ENCODE measurements at regions not wholly inside any gene's neighbourhood (a gene's known extent, or its start where the extent isn't known, plus 50 kb on each side); places are given as distances from the start of the nearest gene placed in this dataset.

- Histone ChIP-seq H3K4me3 (ENCODE audit: low read depth, low read length) (no peak overlapping the region), H3K36me3 (ENCODE audit: control insufficient read depth, insufficient read depth, low read length) (no peaks in the 10 kb centered on the region), H3K27me3 (ENCODE audit: control insufficient read depth, insufficient read depth, low read length) (no peaks in the 10 kb centered on the region)
- TF ChIP-seq CTCF (IDR thresholded peaks at IDR 0.05; ENCODE audit: insufficient read depth, low read length, severe bottlenecking), result no peak
- DNase-seq (ENCODE audit: low read depth) (no peak), FAIRE-seq (no peak)
Measured at GRCh38 chr6:22708469-22708868, 139.1 kb downstream of the HDGFL1 start.

GRCh38 chr6:22709803-22710202 lies 140.4 kb downstream of the HDGFL1 start:
- Histone ChIP-seq H3K4me3 (ENCODE audit: low read depth, low read length) (no peak overlapping the region), H3K27me3 (ENCODE audit: control insufficient read depth, insufficient read depth, low read length) (no peaks in the 10 kb centered on the region), H3K36me3 (ENCODE audit: control insufficient read depth, insufficient read depth, low read length) (no peaks in the 10 kb centered on the region)
- FAIRE-seq, result no peak
- no peak for DNase-seq (ENCODE audit: low read depth)
- TF ChIP-seq CTCF (IDR thresholded peaks at IDR 0.05; ENCODE audit: insufficient read depth, low read length, severe bottlenecking), result no peak

DNA sequence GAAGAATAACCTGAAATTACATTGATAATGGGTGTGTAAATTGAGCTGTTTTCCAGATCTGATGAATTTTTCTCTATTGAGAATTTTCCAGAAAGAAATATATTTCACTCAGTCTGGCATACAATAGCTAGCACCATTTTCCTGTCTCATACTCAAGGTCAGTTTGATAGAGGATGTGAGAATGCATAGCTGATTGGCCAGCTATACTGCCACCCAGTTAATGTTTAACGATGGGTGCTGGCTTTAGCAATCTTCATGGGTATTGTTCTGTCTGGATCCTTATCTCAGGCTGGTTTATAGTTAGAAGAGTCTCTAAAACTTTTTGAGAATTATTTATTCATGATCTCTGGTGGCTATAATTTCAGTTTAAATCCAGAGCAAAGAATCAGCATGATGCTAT lies 147.4 kb downstream of the HDGFL1 start:
- H3K4me3 ChIP-seq (ENCODE audit: low read depth, low read length), result no peak overlapping the region
- FAIRE-seq, result no peak
- H3K36me3 ChIP-seq (ENCODE audit: control insufficient read depth, insufficient read depth, low read length), result no peaks in the 10 kb centered on the region
- no peak for DNase-seq (ENCODE audit: low read depth)
- TF ChIP-seq CTCF (IDR thresholded peaks at IDR 0.05; ENCODE audit: insufficient read depth, low read length, severe bottlenecking), result no peak
- H3K27me3 ChIP-seq (ENCODE audit: control insufficient read depth, insufficient read depth, low read length), result no peaks in the 10 kb centered on the region

DNA sequence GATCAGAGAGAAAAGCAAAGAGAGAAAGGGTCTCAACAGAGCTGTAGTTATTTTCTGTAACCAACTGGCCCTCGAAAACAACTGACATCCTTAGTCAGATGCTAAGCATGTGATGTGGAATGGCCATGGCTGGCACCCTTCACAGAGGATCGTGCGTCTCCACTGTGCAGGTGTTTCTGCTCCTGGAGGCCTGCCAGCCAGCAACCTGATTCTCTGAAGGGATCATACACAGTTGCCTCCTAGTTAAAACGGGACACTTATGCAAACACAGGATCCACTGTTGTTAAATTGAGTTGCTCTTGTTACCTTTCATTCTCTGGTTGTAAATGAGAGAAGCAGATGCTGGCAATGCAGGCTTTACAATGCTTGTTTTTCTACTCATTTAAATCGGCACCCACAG lies 148.5 kb downstream of the HDGFL1 start:
- no peak for TF ChIP-seq CTCF (IDR thresholded peaks at IDR 0.05; ENCODE audit: insufficient read depth, low read length, severe bottlenecking)
- H3K36me3 ChIP-seq (ENCODE audit: control insufficient read depth, insufficient read depth, low read length), result no peaks in the 10 kb centered on the region
- DNase-seq (ENCODE audit: low read depth), result no peak
- H3K4me3 ChIP-seq (ENCODE audit: low read depth, low read length), result no peak overlapping the region
- FAIRE-seq, result no peak
- H3K27me3 ChIP-seq (ENCODE audit: control insufficient read depth, insufficient read depth, low read length), result no peaks in the 10 kb centered on the region

DNA sequence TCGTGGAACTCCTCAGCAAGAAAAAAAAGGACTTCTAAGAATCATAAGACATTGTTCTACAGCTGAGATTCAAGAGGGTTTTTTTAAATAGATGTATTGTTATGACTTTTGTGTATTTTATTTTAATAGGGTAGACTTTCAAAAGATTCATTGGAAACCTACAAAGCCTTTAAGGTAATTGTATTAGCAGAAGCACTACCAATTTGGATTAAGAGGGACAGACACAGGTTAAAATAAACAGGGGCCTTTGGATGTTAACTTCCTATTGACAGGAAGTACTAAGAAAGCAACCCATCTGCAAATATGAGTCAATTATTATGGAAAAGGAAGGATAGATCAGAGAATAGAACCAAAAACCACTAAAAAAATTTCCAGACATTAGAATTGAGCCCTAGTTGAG lies 153.5 kb downstream of the HDGFL1 start:
- H3K4me3 ChIP-seq (ENCODE audit: low read depth, low read length), result no peak overlapping the region
- TF ChIP-seq CTCF (IDR thresholded peaks at IDR 0.05; ENCODE audit: insufficient read depth, low read length, severe bottlenecking), result no peak
- no peaks in the 10 kb centered on the region for H3K27me3 ChIP-seq (ENCODE audit: control insufficient read depth, insufficient read depth, low read length)
- DNase-seq (ENCODE audit: low read depth) (no peak), FAIRE-seq (no peak)
- H3K36me3 ChIP-seq (ENCODE audit: control insufficient read depth, insufficient read depth, low read length), result no peaks in the 10 kb centered on the region

- no peaks in the 10 kb centered on the region for H3K27me3 ChIP-seq (ENCODE audit: control insufficient read depth, insufficient read depth, low read length)
- H3K36me3 ChIP-seq (ENCODE audit: control insufficient read depth, insufficient read depth, low read length), result no peaks in the 10 kb centered on the region
- no peak overlapping the region for H3K4me3 ChIP-seq (ENCODE audit: low read depth, low read length)
- no peak for TF ChIP-seq CTCF (IDR thresholded peaks at IDR 0.05; ENCODE audit: insufficient read depth, low read length, severe bottlenecking)
- DNase-seq (ENCODE audit: low read depth), result no peak
- FAIRE-seq, result no peak
Measured at GRCh38 chr6:22726966-22727365, 157.6 kb downstream of the HDGFL1 start.

Data from bronchial epithelial cell (primary cell).